DND-41 (cell line): ENCODE measurements at regions not wholly inside any gene's neighbourhood (a gene's known extent, or its start where the extent isn't known, plus 50 kb on each side); places are given as distances from the start of the nearest gene placed in this dataset.

ENCODE experiments used
- ATAC-seq: fragments of 200-7000 bp; cut with Tn5 transposase; 3 replicates; pipeline ENCODE4 v1.9.1; 2021; ENCODE audit warnings: low read depth; ENCODE audit not compliant: insufficient read depth
- DNase-seq: peaks from one replicate; pipeline ENCODE4 v3.0.0-alpha.2; 2020
- H2AFZ ChIP-seq: 2 replicates; pipeline ENCODE4 v1.6.0; 2012; ENCODE audit warnings: low read depth, low read length
- H3K27ac ChIP-seq: 2 replicates; pipeline ENCODE4 v1.5.1; 2012; ENCODE audit warnings: low read length, inconsistent platforms
- H3K27me3 ChIP-seq: fragments of 200-600 bp; sonication (generic); 2 replicates; pipeline ENCODE4 v1.6.0; 2012; ENCODE audit warnings: low read length, mild to moderate bottlenecking, inconsistent platforms; ENCODE audit not compliant: insufficient read depth, poor library complexity
- H3K36me3 ChIP-seq: 2 replicates; pipeline ENCODE4 v1.5.1; 2012; ENCODE audit warnings: low read length, inconsistent platforms; ENCODE audit not compliant: insufficient read depth
- H3K4me1 ChIP-seq: 2 replicates; pipeline ENCODE4 v1.5.1; 2012; ENCODE audit warnings: mild to moderate bottlenecking, low read length; ENCODE audit not compliant: insufficient read depth
- H3K4me2 ChIP-seq: 2 replicates; pipeline ENCODE4 v1.6.0; 2012; ENCODE audit warnings: mild to moderate bottlenecking, moderate library complexity, low read length, inconsistent platforms; ENCODE audit not compliant: insufficient read depth
- H3K4me3 ChIP-seq, 2 experiments: fragments of 200-600 bp in 1 of 2; shearing (Covaris generic) in 1 of 2; 2 replicates each; pipeline ENCODE4 v1.5.1; 2012 to 2016; ENCODE audit warnings: inconsistent platforms in 2 of 2, low read length in 2 of 2, mild to moderate bottlenecking in 2 of 2, low read depth in 1 of 2, moderate library complexity in 1 of 2
- H3K79me2 ChIP-seq: 2 replicates; pipeline ENCODE4 v1.6.0; 2012; ENCODE audit warnings: low read length, inconsistent platforms; ENCODE audit not compliant: insufficient read depth
- H3K9ac ChIP-seq: 2 replicates; pipeline ENCODE4 v1.6.0; 2012; ENCODE audit warnings: low read depth, mild to moderate bottlenecking, inconsistent platforms, low read length, moderate library complexity
- H3K9me3 ChIP-seq: 2 replicates; pipeline ENCODE4 v1.5.1; 2012; ENCODE audit warnings: low read length, moderate library complexity, mild to moderate bottlenecking, inconsistent platforms; ENCODE audit not compliant: insufficient read depth, severe bottlenecking
- H4K20me1 ChIP-seq: 2 replicates; pipeline ENCODE4 v1.6.0; 2012; ENCODE audit warnings: low read length; ENCODE audit not compliant: insufficient read depth
- CTCF ChIP-seq: IDR thresholded peaks from 2 replicates; pipeline ENCODE4 v1.5.1; 2012; ENCODE audit warnings: borderline replicate concordance, low read length, moderate library complexity, mild to moderate bottlenecking; ENCODE audit not compliant: poor library complexity, severe bottlenecking; ENCODE audit errors: extremely low read depth
- EZH2 ChIP-seq: IDR thresholded peaks from 3 replicates; pipeline ENCODE4 v1.6.1; 2012; ENCODE audit warnings: borderline replicate concordance, low read depth, mild to moderate bottlenecking, moderate library complexity, low read length, inconsistent platforms; ENCODE audit not compliant: severe bottlenecking

DNA sequence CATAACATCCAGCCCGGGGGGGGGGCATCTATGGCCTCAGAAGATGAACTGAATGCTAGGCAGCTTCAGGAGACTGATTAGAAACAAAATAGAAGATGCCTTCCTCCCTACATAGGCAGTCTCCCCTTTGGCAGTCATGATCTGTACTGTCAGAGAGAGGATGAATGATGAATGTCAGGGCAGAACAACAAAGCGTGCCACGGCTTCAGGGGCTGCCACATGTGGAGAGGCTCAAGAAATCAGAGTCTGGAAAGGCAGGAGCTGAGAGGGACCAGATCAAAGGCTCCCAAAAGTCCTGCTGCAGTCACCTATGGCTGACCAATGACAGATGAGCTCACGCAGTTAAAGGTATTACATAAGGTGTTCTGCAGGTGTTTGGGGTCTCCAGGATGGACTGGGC, 180.4 kb downstream of the UACA start:
- H3K9ac ChIP-seq = no peak overlapping the region
- no peaks in the 10 kb centered on the region for H3K9me3 ChIP-seq
- H3K27me3 ChIP-seq = no peaks in the 10 kb centered on the region
- no peaks in the 10 kb centered on the region for H3K36me3 ChIP-seq
- H3K4me1 ChIP-seq = no peaks in the 10 kb centered on the region
- no peak for TF ChIP-seq CTCF
- no peak overlapping the region for H3K27ac ChIP-seq
- ATAC-seq (no peak), DNase-seq (no peak)
- no peaks in the 10 kb centered on the region for H3K79me2 ChIP-seq
- no peaks in the 10 kb centered on the region for H4K20me1 ChIP-seq
- H2AFZ ChIP-seq = no peak overlapping the region
- H3K4me2 ChIP-seq = no peak overlapping the region
- no peak overlapping the region for H3K4me3 ChIP-seq

GRCh38 chr15:70582143-70582945, 181.0 kb downstream of the UACA start:
- no peak overlapping the region for H3K9ac ChIP-seq
- H3K79me2 ChIP-seq = no peaks in the 10 kb centered on the region
- H3K27ac ChIP-seq = no peak overlapping the region
- no peak overlapping the region for H3K4me2 ChIP-seq
- H3K9me3 ChIP-seq = no peaks in the 10 kb centered on the region
- no peaks in the 10 kb centered on the region for H3K27me3 ChIP-seq
- no peak overlapping the region for H2AFZ ChIP-seq
- H3K36me3 ChIP-seq = no peaks in the 10 kb centered on the region
- ATAC-seq (no peak), DNase-seq (no peak)
- TF ChIP-seq EZH2 = no peak
- no peak for TF ChIP-seq CTCF
- H3K4me1 ChIP-seq = no peaks in the 10 kb centered on the region
- H4K20me1 ChIP-seq = no peaks in the 10 kb centered on the region
- no peak overlapping the region for H3K4me3 ChIP-seq

DNA sequence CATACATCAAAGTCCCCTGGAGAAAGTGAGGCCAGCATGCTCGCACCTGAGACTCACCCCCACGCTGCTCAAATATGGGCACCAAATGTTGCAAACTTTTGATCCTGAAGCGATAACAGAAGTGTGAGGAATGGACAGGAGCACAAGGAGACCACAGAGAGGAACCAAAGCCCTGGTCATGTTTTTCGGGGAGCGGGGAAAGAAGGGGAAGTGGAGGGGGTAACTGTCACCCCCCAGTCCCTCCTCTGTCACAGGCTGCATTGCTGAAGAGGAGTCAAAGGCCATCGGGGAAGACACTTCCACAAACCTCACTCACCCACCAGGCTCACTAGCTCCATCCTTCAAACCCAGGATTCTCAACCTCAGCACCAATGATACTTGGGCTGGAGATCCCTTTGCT, 182.4 kb downstream of the UACA start:
- ATAC-seq (no peak), DNase-seq (no peak)
- no peak overlapping the region for H3K9ac ChIP-seq
- H3K79me2 ChIP-seq = no peaks in the 10 kb centered on the region
- H3K4me1 ChIP-seq = no peaks in the 10 kb centered on the region
- H3K27me3 ChIP-seq = no peaks in the 10 kb centered on the region
- no peaks in the 10 kb centered on the region for H3K9me3 ChIP-seq
- TF ChIP-seq EZH2 (no peak), CTCF (no peak)
- no peak overlapping the region for H3K4me3 ChIP-seq
- no peak overlapping the region for H3K4me2 ChIP-seq
- H3K27ac ChIP-seq = no peak overlapping the region
- no peak overlapping the region for H2AFZ ChIP-seq
- no peaks in the 10 kb centered on the region for H3K36me3 ChIP-seq
- no peaks in the 10 kb centered on the region for H4K20me1 ChIP-seq
